ENCODE measurements at regions not wholly inside any gene's neighbourhood (a gene's known extent, or its start where the extent isn't known, plus 50 kb on each side); places are given as distances from the start of the nearest gene placed in this dataset.
"Not testable (repeated sequence)": the region's sequence is repeated elsewhere in the genome, so short reads cannot be mapped to it uniquely, and the experiment has no call there.

DNA sequence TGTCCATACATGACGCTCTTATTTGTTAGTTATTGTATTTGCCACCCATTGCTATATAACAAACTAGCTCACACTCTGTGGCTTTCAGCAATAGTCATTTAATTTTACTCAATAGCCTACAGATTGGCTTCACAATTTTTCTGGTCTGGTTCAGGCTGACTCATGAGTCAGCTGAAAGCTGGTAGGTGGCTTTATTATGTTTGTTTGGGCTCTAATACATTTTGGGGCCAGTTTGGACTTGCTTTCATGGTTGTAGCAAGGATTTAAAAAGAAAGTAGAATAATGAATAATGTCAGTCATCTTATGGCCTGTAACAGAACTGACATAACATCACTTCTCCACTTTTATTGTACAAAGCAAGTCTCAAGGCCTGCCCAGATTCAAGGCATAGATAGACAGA is 338.7 kb downstream of the LRRIQ3 start:
- DNase-seq (ENCODE audit: low read depth, low spot score): no peak
- H3K9me3 ChIP-seq (ENCODE audit: insufficient read depth, low read length): no peaks in the 10 kb centered on the region
- no peak overlapping the region for H3K4me3 ChIP-seq (ENCODE audit: insufficient read length, low read depth)
- no peaks in the 10 kb centered on the region for H3K4me1 ChIP-seq (ENCODE audit: insufficient read depth, insufficient read length)
- TF ChIP-seq SUZ12 (IDR thresholded peaks at IDR 0.05; ENCODE audit: extremely low read depth, insufficient read depth, insufficient read length) (no peak), ZNF274 (IDR thresholded peaks at IDR 0.05; ENCODE audit: low read depth, low read length) (no peak), YY1 (IDR thresholded peaks at IDR 0.05; ENCODE audit: insufficient read depth, insufficient read length) (no peak)
- H3K27me3 ChIP-seq (ENCODE audit: insufficient read depth, insufficient read length): no peaks in the 10 kb centered on the region
- H3K9ac ChIP-seq (ENCODE audit: insufficient read length, low read depth): no peak overlapping the region
- no peaks in the 10 kb centered on the region for H3K36me3 ChIP-seq (ENCODE audit: insufficient read depth, insufficient read length, low read length)

DNA sequence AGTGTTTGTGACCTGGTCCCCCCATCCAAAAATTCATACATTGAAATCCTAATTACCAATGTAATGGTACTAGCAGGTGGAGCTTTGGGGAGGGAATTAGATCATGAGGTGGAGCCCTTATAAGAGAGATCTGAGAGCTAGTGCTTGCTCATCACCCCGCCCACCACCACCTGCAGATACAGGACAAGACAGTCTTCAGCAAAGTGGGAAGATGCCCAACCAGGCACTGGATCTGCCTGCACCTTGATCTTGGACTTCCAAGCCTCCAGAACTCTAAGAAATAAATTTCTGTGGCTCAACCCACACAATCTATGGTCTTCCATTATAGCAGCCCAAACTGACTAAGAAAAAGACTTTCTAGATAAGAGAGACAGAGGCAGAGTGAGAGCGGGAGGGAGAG is 343.4 kb downstream of the LRRIQ3 start:
- no peaks in the 10 kb centered on the region for H3K27me3 ChIP-seq (ENCODE audit: insufficient read depth, insufficient read length)
- H3K9me3 ChIP-seq (ENCODE audit: insufficient read depth, low read length): no peaks in the 10 kb centered on the region
- TF ChIP-seq SUZ12 (IDR thresholded peaks at IDR 0.05; ENCODE audit: extremely low read depth, insufficient read depth, insufficient read length): no peak
- DNase-seq (ENCODE audit: low read depth, low spot score): no peak
- no peak overlapping the region for H3K4me3 ChIP-seq (ENCODE audit: insufficient read length, low read depth)
- H3K4me1 ChIP-seq (ENCODE audit: insufficient read depth, insufficient read length): no peaks in the 10 kb centered on the region
- H3K9ac ChIP-seq (ENCODE audit: insufficient read length, low read depth): no peak overlapping the region
- no peaks in the 10 kb centered on the region for H3K36me3 ChIP-seq (ENCODE audit: insufficient read depth, insufficient read length, low read length)

DNA sequence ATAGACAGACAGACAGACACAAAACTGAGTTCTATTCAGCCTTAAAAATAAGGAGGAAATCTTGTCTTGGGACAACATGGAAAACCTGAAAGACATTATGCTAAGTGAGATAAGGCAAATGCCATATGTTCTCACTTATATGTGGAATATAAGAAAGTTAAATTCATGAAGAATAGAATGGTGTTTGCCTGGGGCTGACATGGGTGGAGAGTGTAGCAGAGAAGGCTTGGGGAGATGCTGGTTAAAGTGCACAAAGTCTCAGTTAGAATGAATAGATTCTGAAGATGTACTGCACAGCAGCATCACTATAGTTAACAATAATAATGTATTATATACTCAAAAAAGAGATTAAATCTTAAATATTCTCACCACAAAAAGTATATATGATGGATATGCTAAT is 355.5 kb downstream of the LRRIQ3 start:
- no peaks in the 10 kb centered on the region for H3K4me1 ChIP-seq (ENCODE audit: insufficient read depth, insufficient read length)
- no peak for TF ChIP-seq SUZ12 (IDR thresholded peaks at IDR 0.05; ENCODE audit: extremely low read depth, insufficient read depth, insufficient read length)
- TF ChIP-seq YY1 (IDR thresholded peaks at IDR 0.05; ENCODE audit: insufficient read depth, insufficient read length): no peak
- no peak for TF ChIP-seq ZNF274 (IDR thresholded peaks at IDR 0.05; ENCODE audit: low read depth, low read length)
- H3K9ac ChIP-seq (ENCODE audit: insufficient read length, low read depth): no peak overlapping the region
- H3K27me3 ChIP-seq (ENCODE audit: insufficient read depth, insufficient read length): no peaks in the 10 kb centered on the region
- H3K9me3 ChIP-seq (ENCODE audit: insufficient read depth, low read length): 0 out of 2 replicates have a peak, but pooled peaks cover 4% of the 10 kb centered on the region
- no peak overlapping the region for H3K4me3 ChIP-seq (ENCODE audit: insufficient read length, low read depth)
- H3K36me3 ChIP-seq (ENCODE audit: insufficient read depth, insufficient read length, low read length): no peaks in the 10 kb centered on the region
- DNase-seq (ENCODE audit: low read depth, low spot score): no peak

DNA sequence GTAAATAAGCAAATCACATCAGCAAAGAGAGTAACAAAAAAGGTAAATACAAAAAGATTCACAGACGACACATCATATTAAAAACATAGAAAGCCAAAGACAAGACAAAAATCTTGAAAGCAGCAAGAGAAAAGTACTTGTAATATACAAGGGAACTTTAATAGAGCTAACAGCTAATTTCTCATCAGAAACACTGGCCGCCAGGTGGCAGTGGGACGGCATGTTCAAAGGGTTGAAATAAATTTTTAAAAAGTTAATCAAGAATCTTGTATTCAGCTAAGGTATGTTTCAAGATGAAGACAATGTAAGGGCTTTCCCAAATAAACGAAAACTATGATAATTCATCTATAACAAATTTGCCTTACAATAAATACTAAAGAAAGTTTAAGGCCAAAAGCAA is 358.1 kb downstream of the LRRIQ3 start:
- Histone ChIP-seq H3K4me3 (ENCODE audit: insufficient read length, low read depth) (no peak overlapping the region), H3K36me3 (ENCODE audit: insufficient read depth, insufficient read length, low read length) (no peaks in the 10 kb centered on the region), H3K9me3 (ENCODE audit: insufficient read depth, low read length) (0 out of 2 replicates have a peak, but pooled peaks cover 4% of the 10 kb centered on the region), H3K9ac (ENCODE audit: insufficient read length, low read depth) (no peak overlapping the region), H3K4me1 (ENCODE audit: insufficient read depth, insufficient read length) (no peaks in the 10 kb centered on the region), H3K27me3 (ENCODE audit: insufficient read depth, insufficient read length) (no peaks in the 10 kb centered on the region)
- TF ChIP-seq ZNF274 (IDR thresholded peaks at IDR 0.05; ENCODE audit: low read depth, low read length) (no peak), YY1 (IDR thresholded peaks at IDR 0.05; ENCODE audit: insufficient read depth, insufficient read length) (no peak), SUZ12 (IDR thresholded peaks at IDR 0.05; ENCODE audit: extremely low read depth, insufficient read depth, insufficient read length) (no peak)
- DNase-seq (ENCODE audit: low read depth, low spot score): no peak

DNA sequence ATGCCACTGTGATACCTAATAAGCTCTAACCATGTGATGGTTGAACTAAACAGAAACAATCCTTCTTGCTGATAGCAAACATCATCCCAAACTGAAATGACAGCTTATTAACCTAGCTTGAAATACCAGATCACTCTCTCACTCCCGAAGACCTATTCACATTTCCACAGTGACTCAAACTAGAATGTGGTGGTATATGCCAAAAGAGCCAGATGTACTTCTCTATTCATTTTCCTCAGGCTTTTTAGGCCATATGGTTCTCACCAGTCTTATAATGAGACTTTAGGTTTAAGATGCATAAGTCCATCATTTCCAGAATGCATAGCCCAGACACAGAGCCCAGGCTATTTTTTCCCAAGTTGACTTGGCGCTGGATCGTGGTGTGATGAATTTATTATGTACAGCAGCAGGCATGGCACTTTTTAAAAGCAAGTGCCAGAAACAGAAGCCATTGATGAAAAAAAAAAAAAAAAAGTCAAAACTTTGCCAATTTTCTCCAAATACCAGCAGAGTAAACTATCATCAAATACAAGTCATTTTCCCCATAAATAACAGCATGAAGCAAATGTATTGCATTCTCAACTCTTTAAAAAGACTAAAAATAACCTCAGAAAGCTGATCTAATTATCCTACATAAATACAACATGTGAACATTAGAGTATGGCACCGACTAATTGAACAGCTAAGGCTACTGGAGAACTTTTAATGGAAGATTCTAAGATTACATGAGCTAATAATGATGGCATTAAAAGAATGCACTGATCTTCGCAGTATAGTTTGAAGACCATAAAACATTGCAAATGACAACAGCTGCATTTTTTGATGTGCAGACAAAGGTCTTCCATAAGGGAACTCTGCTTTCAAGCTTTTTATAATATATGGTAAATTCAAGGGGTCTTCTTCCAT is 365.4 kb downstream of the LRRIQ3 start:
- Histone ChIP-seq H3K9me3 (ENCODE audit: insufficient read depth, low read length) (no peaks in the 10 kb centered on the region), H3K4me3 (ENCODE audit: insufficient read length, low read depth) (no peak overlapping the region), H3K9ac (ENCODE audit: insufficient read length, low read depth) (no peak overlapping the region), H3K36me3 (ENCODE audit: insufficient read depth, insufficient read length, low read length) (no peaks in the 10 kb centered on the region), H3K27me3 (ENCODE audit: insufficient read depth, insufficient read length) (no peaks in the 10 kb centered on the region), H3K4me1 (ENCODE audit: insufficient read depth, insufficient read length) (no peaks in the 10 kb centered on the region)
- DNase-seq (ENCODE audit: low read depth, low spot score): no peak
- TF ChIP-seq SUZ12 (IDR thresholded peaks at IDR 0.05; ENCODE audit: extremely low read depth, insufficient read depth, insufficient read length) (no peak), ZNF274 (IDR thresholded peaks at IDR 0.05; ENCODE audit: low read depth, low read length) (no peak), YY1 (IDR thresholded peaks at IDR 0.05; ENCODE audit: insufficient read depth, insufficient read length) (no peak)

DNA sequence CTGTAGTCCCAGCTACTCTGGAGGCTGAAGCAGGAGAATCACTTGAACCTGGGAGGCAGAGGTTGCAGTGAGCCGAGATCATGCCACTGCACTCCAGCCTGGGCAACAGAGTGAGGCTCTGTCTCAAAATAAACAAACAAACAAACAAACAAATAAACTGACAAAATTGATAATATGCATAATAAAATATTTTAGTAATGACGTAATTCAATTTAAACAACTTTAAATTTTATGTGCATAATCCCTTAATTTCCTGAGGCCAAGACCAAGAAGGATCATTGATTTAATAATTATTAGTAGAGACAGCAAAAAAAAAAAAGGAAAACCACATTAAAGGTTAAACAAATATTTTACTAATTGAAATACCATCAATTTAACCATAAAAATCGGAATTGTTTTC is 370.7 kb downstream of the LRRIQ3 start:
- not testable (repeated sequence) for H3K9me3 ChIP-seq (ENCODE audit: insufficient read depth, low read length); DNase-seq (ENCODE audit: low read depth, low spot score); H3K36me3 ChIP-seq (ENCODE audit: insufficient read depth, insufficient read length, low read length); H3K4me1 ChIP-seq (ENCODE audit: insufficient read depth, insufficient read length); H3K27me3 ChIP-seq (ENCODE audit: insufficient read depth, insufficient read length); H3K9ac ChIP-seq (ENCODE audit: insufficient read length, low read depth); H3K4me3 ChIP-seq (ENCODE audit: insufficient read length, low read depth)

DNA sequence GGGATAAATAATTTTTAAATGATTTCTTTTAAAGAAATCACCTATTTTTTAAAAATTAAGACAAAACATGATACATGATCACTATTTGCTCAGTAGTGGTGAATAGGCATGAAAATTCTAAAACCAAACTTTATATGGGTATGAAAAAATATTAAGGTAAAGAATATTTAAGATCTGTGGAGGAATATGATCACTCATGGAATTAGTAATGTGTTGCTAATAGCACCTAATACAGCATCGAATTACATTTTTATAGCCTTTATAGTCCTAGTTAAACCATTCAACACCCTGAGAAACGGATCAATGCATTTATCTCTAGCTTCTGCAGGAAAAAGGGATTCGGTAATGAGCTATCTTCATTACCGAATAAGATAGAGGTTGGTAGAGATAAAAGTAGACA is 373.9 kb downstream of the LRRIQ3 start:
- Histone ChIP-seq H3K9me3 (ENCODE audit: insufficient read depth, low read length) (no peaks in the 10 kb centered on the region), H3K4me1 (ENCODE audit: insufficient read depth, insufficient read length) (no peaks in the 10 kb centered on the region), H3K27me3 (ENCODE audit: insufficient read depth, insufficient read length) (no peaks in the 10 kb centered on the region), H3K9ac (ENCODE audit: insufficient read length, low read depth) (no peak overlapping the region), H3K36me3 (ENCODE audit: insufficient read depth, insufficient read length, low read length) (no peaks in the 10 kb centered on the region), H3K4me3 (ENCODE audit: insufficient read length, low read depth) (no peak overlapping the region)
- no peak for DNase-seq (ENCODE audit: low read depth, low spot score)
- TF ChIP-seq SUZ12 (IDR thresholded peaks at IDR 0.05; ENCODE audit: extremely low read depth, insufficient read depth, insufficient read length) (no peak), ZNF274 (IDR thresholded peaks at IDR 0.05; ENCODE audit: low read depth, low read length) (no peak), YY1 (IDR thresholded peaks at IDR 0.05; ENCODE audit: insufficient read depth, insufficient read length) (no peak)

Measured in NT2/D1 (cell line).